ENCODE measurements at regions not wholly inside any gene's neighbourhood (a gene's known extent, or its start where the extent isn't known, plus 50 kb on each side); places are given as distances from the start of the nearest gene placed in this dataset.

DNA sequence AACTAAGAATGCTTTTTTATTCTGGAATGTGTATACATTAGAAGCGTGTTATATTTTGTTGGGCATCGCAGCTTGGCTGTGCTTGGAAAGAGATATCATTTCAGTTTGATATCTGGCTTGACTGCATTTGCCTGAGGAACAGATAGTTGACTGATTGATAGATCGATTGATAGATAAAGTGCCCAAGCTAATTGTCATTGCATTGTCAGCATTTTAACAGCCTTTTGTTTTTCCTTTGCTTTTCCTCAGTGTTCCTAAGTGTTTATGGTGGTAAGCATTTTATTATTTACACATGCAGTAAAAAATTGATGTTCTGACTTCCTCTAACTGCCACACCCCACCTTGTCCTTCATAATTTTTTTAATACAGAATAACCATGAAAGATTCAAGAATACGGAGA is 180.9 kb upstream of the GRIK2 start:
- TF ChIP-seq TAF1 (conservative IDR thresholded peaks at IDR 0.05) (no peak), FOXA2 (IDR thresholded peaks at IDR 0.05) (no peak), YY1 (IDR thresholded peaks at IDR 0.05) (no peak), EGR1 (IDR thresholded peaks at IDR 0.05; ENCODE audit: low read depth in 2 of 2) (no peak), GABPA (IDR thresholded peaks at IDR 0.05 in 1 of 2, conservative IDR thresholded peaks at IDR 0.05 in 1 of 2) (no peak), SP1 (IDR thresholded peaks at IDR 0.05) (no peak)
- TF ChIP-seq, protein P1, sequence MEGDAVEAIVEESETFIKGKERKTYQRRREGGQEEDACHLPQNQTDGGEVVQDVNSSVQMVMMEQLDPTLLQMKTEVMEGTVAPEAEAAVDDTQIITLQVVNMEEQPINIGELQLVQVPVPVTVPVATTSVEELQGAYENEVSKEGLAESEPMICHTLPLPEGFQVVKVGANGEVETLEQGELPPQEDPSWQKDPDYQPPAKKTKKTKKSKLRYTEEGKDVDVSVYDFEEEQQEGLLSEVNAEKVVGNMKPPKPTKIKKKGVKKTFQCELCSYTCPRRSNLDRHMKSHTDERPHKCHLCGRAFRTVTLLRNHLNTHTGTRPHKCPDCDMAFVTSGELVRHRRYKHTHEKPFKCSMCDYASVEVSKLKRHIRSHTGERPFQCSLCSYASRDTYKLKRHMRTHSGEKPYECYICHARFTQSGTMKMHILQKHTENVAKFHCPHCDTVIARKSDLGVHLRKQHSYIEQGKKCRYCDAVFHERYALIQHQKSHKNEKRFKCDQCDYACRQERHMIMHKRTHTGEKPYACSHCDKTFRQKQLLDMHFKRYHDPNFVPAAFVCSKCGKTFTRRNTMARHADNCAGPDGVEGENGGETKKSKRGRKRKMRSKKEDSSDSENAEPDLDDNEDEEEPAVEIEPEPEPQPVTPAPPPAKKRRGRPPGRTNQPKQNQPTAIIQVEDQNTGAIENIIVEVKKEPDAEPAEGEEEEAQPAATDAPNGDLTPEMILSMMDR (IDR thresholded peaks at IDR 0.05; ENCODE audit: low read depth, low read length, missing input control) = no peak
- TF ChIP-seq, protein P2, sequence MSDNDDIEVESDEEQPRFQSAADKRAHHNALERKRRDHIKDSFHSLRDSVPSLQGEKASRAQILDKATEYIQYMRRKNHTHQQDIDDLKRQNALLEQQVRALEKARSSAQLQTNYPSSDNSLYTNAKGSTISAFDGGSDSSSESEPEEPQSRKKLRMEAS (IDR thresholded peaks at IDR 0.05) = no peak
- TF ChIP-seq, protein P3, sequence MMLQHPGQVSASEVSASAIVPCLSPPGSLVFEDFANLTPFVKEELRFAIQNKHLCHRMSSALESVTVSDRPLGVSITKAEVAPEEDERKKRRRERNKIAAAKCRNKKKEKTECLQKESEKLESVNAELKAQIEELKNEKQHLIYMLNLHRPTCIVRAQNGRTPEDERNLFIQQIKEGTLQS (IDR thresholded peaks at IDR 0.05) = no peak
- TF ChIP-seq, protein P4, sequence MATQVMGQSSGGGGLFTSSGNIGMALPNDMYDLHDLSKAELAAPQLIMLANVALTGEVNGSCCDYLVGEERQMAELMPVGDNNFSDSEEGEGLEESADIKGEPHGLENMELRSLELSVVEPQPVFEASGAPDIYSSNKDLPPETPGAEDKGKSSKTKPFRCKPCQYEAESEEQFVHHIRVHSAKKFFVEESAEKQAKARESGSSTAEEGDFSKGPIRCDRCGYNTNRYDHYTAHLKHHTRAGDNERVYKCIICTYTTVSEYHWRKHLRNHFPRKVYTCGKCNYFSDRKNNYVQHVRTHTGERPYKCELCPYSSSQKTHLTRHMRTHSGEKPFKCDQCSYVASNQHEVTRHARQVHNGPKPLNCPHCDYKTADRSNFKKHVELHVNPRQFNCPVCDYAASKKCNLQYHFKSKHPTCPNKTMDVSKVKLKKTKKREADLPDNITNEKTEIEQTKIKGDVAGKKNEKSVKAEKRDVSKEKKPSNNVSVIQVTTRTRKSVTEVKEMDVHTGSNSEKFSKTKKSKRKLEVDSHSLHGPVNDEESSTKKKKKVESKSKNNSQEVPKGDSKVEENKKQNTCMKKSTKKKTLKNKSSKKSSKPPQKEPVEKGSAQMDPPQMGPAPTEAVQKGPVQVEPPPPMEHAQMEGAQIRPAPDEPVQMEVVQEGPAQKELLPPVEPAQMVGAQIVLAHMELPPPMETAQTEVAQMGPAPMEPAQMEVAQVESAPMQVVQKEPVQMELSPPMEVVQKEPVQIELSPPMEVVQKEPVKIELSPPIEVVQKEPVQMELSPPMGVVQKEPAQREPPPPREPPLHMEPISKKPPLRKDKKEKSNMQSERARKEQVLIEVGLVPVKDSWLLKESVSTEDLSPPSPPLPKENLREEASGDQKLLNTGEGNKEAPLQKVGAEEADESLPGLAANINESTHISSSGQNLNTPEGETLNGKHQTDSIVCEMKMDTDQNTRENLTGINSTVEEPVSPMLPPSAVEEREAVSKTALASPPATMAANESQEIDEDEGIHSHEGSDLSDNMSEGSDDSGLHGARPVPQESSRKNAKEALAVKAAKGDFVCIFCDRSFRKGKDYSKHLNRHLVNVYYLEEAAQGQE (IDR thresholded peaks at IDR 0.05) = no peak
- TF ChIP-seq, protein P5, sequence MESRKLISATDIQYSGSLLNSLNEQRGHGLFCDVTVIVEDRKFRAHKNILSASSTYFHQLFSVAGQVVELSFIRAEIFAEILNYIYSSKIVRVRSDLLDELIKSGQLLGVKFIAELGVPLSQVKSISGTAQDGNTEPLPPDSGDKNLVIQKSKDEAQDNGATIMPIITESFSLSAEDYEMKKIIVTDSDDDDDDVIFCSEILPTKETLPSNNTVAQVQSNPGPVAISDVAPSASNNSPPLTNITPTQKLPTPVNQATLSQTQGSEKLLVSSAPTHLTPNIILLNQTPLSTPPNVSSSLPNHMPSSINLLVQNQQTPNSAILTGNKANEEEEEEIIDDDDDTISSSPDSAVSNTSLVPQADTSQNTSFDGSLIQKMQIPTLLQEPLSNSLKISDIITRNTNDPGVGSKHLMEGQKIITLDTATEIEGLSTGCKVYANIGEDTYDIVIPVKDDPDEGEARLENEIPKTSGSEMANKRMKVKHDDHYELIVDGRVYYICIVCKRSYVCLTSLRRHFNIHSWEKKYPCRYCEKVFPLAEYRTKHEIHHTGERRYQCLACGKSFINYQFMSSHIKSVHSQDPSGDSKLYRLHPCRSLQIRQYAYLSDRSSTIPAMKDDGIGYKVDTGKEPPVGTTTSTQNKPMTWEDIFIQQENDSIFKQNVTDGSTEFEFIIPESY (IDR thresholded peaks at IDR 0.05) = no peak
